H9 (cell line): ENCODE measurements at regions not wholly inside any gene's neighbourhood (a gene's known extent, or its start where the extent isn't known, plus 50 kb on each side); places are given as distances from the start of the nearest gene placed in this dataset.

Source experiments
- DNase-seq: peaks from one replicate; pipeline ENCODE4 v3.0.0-alpha.2; 2017
- H2AFZ ChIP-seq: one replicate; pipeline ENCODE4 v1.6.1; 2013; ENCODE audit warnings: mild to moderate bottlenecking, low read length, control low read depth, moderate library complexity
- H2AK5ac ChIP-seq: 2 replicates; pipeline ENCODE4 v1.6.1; 2013; ENCODE audit warnings: low read length, control low read depth, mixed read lengths; ENCODE audit not compliant: insufficient read length
- H2BK120ac ChIP-seq: one replicate; pipeline ENCODE4 v1.6.1; 2013; ENCODE audit warnings: low read depth, mild to moderate bottlenecking, low read length, control low read depth, inconsistent platforms; ENCODE audit not compliant: poor library complexity, severe bottlenecking
- H2BK12ac ChIP-seq: 2 replicates; pipeline ENCODE4 v1.6.1; 2013; ENCODE audit warnings: low read length, control low read depth, mixed read lengths, low read depth; ENCODE audit not compliant: insufficient read length
- H2BK15ac ChIP-seq: 2 replicates; pipeline ENCODE4 v1.6.1; 2013; ENCODE audit warnings: low read depth, low read length, control low read depth
- H2BK20ac ChIP-seq: one replicate; pipeline ENCODE4 v1.6.1; 2013; ENCODE audit warnings: low read depth, mild to moderate bottlenecking, low read length, control low read depth, inconsistent platforms; ENCODE audit not compliant: poor library complexity, severe bottlenecking
- H2BK5ac ChIP-seq: 2 replicates; pipeline ENCODE4 v1.6.1; 2013; ENCODE audit warnings: low read length, control low read depth, mixed read lengths; ENCODE audit not compliant: insufficient read length
- H3K14ac ChIP-seq: 2 replicates; pipeline ENCODE4 v1.6.1; 2013; ENCODE audit warnings: low read length, control low read depth; ENCODE audit not compliant: insufficient read depth
- H3K18ac ChIP-seq: 2 replicates; pipeline ENCODE4 v1.6.1; 2013; ENCODE audit warnings: low read depth, mild to moderate bottlenecking, mixed read lengths, low read length, control low read depth; ENCODE audit not compliant: insufficient read length
- H3K23ac ChIP-seq: 2 replicates; pipeline ENCODE4 v1.6.1; 2013; ENCODE audit warnings: low read length, control low read depth, mixed read lengths, low read depth; ENCODE audit not compliant: insufficient read length
- H3K23me2 ChIP-seq: 2 replicates; pipeline ENCODE4 v1.6.1; 2013; ENCODE audit warnings: low read depth, mild to moderate bottlenecking, mixed read lengths, low read length, control low read depth; ENCODE audit not compliant: insufficient read length, poor library complexity, severe bottlenecking
- H3K27ac ChIP-seq: 2 replicates; pipeline ENCODE4 v1.5.1; 2013; ENCODE audit warnings: low read length, control low read depth, mixed read lengths, low read depth; ENCODE audit not compliant: insufficient read length
- H3K27me3 ChIP-seq: 2 replicates; pipeline ENCODE4 v1.6.1; 2013; ENCODE audit warnings: low read length, control low read depth, inconsistent platforms; ENCODE audit not compliant: insufficient read depth
- H3K4ac ChIP-seq: 2 replicates; pipeline ENCODE4 v1.6.1; 2013; ENCODE audit warnings: low read depth, mild to moderate bottlenecking, control low read depth, inconsistent platforms, low read length, moderate library complexity
- H3K4me1 ChIP-seq: 2 replicates; pipeline ENCODE4 v1.6.1; 2013; ENCODE audit warnings: low read length, control low read depth, inconsistent platforms; ENCODE audit not compliant: insufficient read depth
- H3K4me2 ChIP-seq: 2 replicates; pipeline ENCODE4 v1.6.1; 2013; ENCODE audit warnings: low read length, control low read depth, mixed read lengths; ENCODE audit not compliant: insufficient read length, insufficient read depth
- H3K56ac ChIP-seq: 2 replicates; pipeline ENCODE4 v1.6.1; 2013; ENCODE audit warnings: low read depth, mild to moderate bottlenecking, mixed read lengths, low read length, control low read depth; ENCODE audit not compliant: insufficient read length
- H3K79me1 ChIP-seq: 2 replicates; pipeline ENCODE4 v1.6.1; 2013; ENCODE audit warnings: low read depth, mild to moderate bottlenecking, moderate library complexity, low read length, control low read depth, inconsistent platforms; ENCODE audit not compliant: insufficient read depth, poor library complexity, severe bottlenecking
- H3K79me2 ChIP-seq: 2 replicates; pipeline ENCODE4 v1.6.1; 2013; ENCODE audit warnings: low read length, control low read depth, inconsistent platforms; ENCODE audit not compliant: insufficient read depth
- H3K9ac ChIP-seq: 2 replicates; pipeline ENCODE4 v1.6.1; 2013; ENCODE audit warnings: low read length, control low read depth, mixed read lengths; ENCODE audit not compliant: insufficient read length; ENCODE audit errors: extremely low read depth
- H3K9me3 ChIP-seq: one replicate; pipeline ENCODE4 v1.6.1; 2013; ENCODE audit warnings: low read depth, low read length, inconsistent platforms; ENCODE audit not compliant: control insufficient read depth
- H3T11ph ChIP-seq: one replicate; pipeline ENCODE4 v1.6.1; 2013; ENCODE audit warnings: mild to moderate bottlenecking, low read length, control low read depth, inconsistent platforms
- H4K20me1 ChIP-seq: one replicate; pipeline ENCODE4 v1.6.1; 2013; ENCODE audit not compliant: control insufficient read depth, insufficient read length, insufficient read depth
- H4K5ac ChIP-seq: 2 replicates; pipeline ENCODE4 v1.6.1; 2013; ENCODE audit warnings: low read depth, mild to moderate bottlenecking, mixed read lengths, low read length, control low read depth; ENCODE audit not compliant: insufficient read length
- H4K8ac ChIP-seq: replicated peaks from 2 replicates; pipeline ENCODE4 v1.6.1; 2013; ENCODE audit warnings: low read length, control low read depth, mixed read lengths, low read depth; ENCODE audit not compliant: insufficient read length
- H4K91ac ChIP-seq: 2 replicates; pipeline ENCODE4 v1.6.1; 2013; ENCODE audit warnings: low read depth, mild to moderate bottlenecking, moderate library complexity, mixed read lengths, low read length, control low read depth; ENCODE audit not compliant: insufficient read length
- H3K27ac Mint-ChIP-seq, 3 experiments: 2 replicates in 2 of 3; 3 replicates in 1 of 3; pipeline ENCODE4 v1.8.0; 2020 to 2021; ENCODE audit warnings: mixed read lengths in 3 of 3, mild to moderate bottlenecking in 1 of 3, moderate library complexity in 1 of 3
- H3K27me3 Mint-ChIP-seq: 2 replicates; pipeline ENCODE4 v1.8.0; 2021; ENCODE audit warnings: low read depth, mild to moderate bottlenecking, moderate library complexity, mixed read lengths
- H3K36me3 Mint-ChIP-seq, 3 experiments: 2 replicates in 2 of 3; 3 replicates in 1 of 3; pipeline ENCODE4 v1.8.0; 2020 to 2021; ENCODE audit warnings: low read depth in 3 of 3, mixed read lengths in 3 of 3; ENCODE audit not compliant: insufficient read depth in 1 of 3
- H3K4me1 Mint-ChIP-seq, 2 experiments: 2 replicates each; pipeline ENCODE4 v1.8.0; 2020; ENCODE audit warnings: mixed read lengths in 2 of 2
- H3K4me3 Mint-ChIP-seq, 2 experiments: 2 replicates in 1 of 2; 3 replicates in 1 of 2; pipeline ENCODE4 v1.8.0; 2020 to 2021; ENCODE audit warnings: mild to moderate bottlenecking in 2 of 2, mixed read lengths in 2 of 2, moderate library complexity in 1 of 2
- H3K9me3 Mint-ChIP-seq, 2 experiments: 2 replicates in 1 of 2; 3 replicates in 1 of 2; pipeline ENCODE4 v1.8.0; 2020; ENCODE audit warnings: mild to moderate bottlenecking in 2 of 2, mixed read lengths in 2 of 2, moderate library complexity in 1 of 2
- WGBS: extraction: QIAGEN DNeasy Blood & Tissue Kit; methylation state at CpG from one replicate; pipeline ENCODE4 v1.1.7; 2013; ENCODE audit warnings: missing lambda C conversion rate, low lambda C conversion rate, mixed read lengths; ENCODE audit not compliant: insufficient read length; ENCODE audit errors: extremely low coverage; 5-methylcytosine and 5-hydroxymethylcytosine counted together
- TF ChIP-seq, protein P1 (sequence below): fragments of 200-600 bp; sonication (generic); conservative IDR thresholded peaks from 3 replicates; pipeline ENCODE4 v1.8.0; 2021; ENCODE audit warnings: antibody characterized with exemption, mild to moderate bottlenecking

DNA sequence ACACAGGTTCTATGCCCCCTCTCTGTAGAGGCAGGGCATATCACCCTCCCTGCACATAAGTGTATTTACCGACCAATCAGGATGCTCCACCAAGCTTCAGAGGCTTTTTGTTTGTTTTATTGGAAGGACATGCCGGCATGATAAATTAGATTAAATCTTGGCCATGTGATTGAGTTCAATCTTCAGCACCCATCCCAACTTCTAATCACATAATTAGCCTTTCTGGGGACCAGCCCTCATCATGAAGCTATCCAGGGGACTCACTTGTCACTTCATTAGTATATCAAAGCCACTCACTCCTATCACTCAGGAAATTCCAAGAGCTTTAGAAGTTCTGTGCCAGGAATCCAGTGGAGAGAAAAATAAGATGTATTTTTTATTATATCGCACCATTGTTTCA is 158.6 kb upstream of the SYT4 start:
- DNase-seq, result no peak
- Histone ChIP-seq H3K79me2 (no peaks in the 10 kb centered on the region), H3K9ac (no peak overlapping the region), H2AK5ac (no peak overlapping the region), H3K9me3 (no peaks in the 10 kb centered on the region), H3K23ac (no peak overlapping the region), H2BK5ac (no peak overlapping the region), H3K4ac (no peak overlapping the region), H3K18ac (no peak overlapping the region), H3K4me2 (no peak overlapping the region), H4K91ac (no peak overlapping the region), H4K5ac (no peak overlapping the region), H2BK120ac (no peak overlapping the region), H3K14ac (no peak overlapping the region), H3K79me1 (no peaks in the 10 kb centered on the region), H3K23me2 (no peaks in the 10 kb centered on the region), H4K8ac (no peak overlapping the region), H2AFZ (no peak overlapping the region), H3K27ac (no peak overlapping the region), H4K20me1 (no peaks in the 10 kb centered on the region), H2BK12ac (no peak overlapping the region), H2BK20ac (no peak overlapping the region), H2BK15ac (no peak overlapping the region), H3K27me3 (no peaks in the 10 kb centered on the region), H3K4me1 (no peaks in the 10 kb centered on the region), H3K56ac (no peak overlapping the region), H3T11ph (no peak overlapping the region)
- H3K4me3 Mint-ChIP-seq, result no peak overlapping the region
- no CpG with 5 or more reads among the region's 3 CpGs for WGBS
- H3K36me3 Mint-ChIP-seq, result peaks cover 16 to 28% (median 17%) of the 10 kb centered on the region in 3 experiments
- H3K4me1 Mint-ChIP-seq, result no peaks in the 10 kb centered on the region
- H3K27me3 Mint-ChIP-seq, result no peaks in the 10 kb centered on the region
- peaks cover 27 to 29% of the 10 kb centered on the region in 2 experiments for H3K9me3 Mint-ChIP-seq
- TF ChIP-seq, protein P1, sequence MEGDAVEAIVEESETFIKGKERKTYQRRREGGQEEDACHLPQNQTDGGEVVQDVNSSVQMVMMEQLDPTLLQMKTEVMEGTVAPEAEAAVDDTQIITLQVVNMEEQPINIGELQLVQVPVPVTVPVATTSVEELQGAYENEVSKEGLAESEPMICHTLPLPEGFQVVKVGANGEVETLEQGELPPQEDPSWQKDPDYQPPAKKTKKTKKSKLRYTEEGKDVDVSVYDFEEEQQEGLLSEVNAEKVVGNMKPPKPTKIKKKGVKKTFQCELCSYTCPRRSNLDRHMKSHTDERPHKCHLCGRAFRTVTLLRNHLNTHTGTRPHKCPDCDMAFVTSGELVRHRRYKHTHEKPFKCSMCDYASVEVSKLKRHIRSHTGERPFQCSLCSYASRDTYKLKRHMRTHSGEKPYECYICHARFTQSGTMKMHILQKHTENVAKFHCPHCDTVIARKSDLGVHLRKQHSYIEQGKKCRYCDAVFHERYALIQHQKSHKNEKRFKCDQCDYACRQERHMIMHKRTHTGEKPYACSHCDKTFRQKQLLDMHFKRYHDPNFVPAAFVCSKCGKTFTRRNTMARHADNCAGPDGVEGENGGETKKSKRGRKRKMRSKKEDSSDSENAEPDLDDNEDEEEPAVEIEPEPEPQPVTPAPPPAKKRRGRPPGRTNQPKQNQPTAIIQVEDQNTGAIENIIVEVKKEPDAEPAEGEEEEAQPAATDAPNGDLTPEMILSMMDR, result no peak
- no peak overlapping the region for H3K27ac Mint-ChIP-seq
